ENCODE measurements at regions not wholly inside any gene's neighbourhood (a gene's known extent, or its start where the extent isn't known, plus 50 kb on each side); places are given as distances from the start of the nearest gene placed in this dataset.

GRCh38 chr6:97674802-97675201 lies 391.8 kb upstream of the MMS22L start:
- H4K91ac ChIP-seq (replicated peaks; ENCODE audit: insufficient read length, low read length): no peak overlapping the region
- H3K56ac ChIP-seq (replicated peaks; ENCODE audit: insufficient read length, low read depth, low read length): no peak overlapping the region
- no peak overlapping the region for H3K4ac ChIP-seq (replicated peaks; ENCODE audit: insufficient read length, low read depth, low read length)
- H3K27ac ChIP-seq (ENCODE audit: low read depth, low read length): no peak overlapping the region
- no peak overlapping the region for H3K23ac ChIP-seq (ENCODE audit: insufficient read length)
- H3K79me2 ChIP-seq (ENCODE audit: control insufficient read depth in 1 of 2, insufficient read depth in 2 of 2, low read length in 2 of 2): no peaks in the 10 kb centered on the region
- TF ChIP-seq ZNF274 (IDR thresholded peaks at IDR 0.05; ENCODE audit: borderline replicate concordance, extremely low read depth, low read length): no peak
- no peak for TF ChIP-seq SP1 (IDR thresholded peaks at IDR 0.05; ENCODE audit: low read depth, low read length)
- H2BK15ac ChIP-seq (ENCODE audit: low read length): no peak overlapping the region
- H2AK5ac ChIP-seq (ENCODE audit: low read depth, low read length): no peak overlapping the region
- no peaks in the 10 kb centered on the region for H3K27me3 ChIP-seq (replicated peaks in 1 of 4; ENCODE audit: control insufficient read depth in 3 of 4, extremely low read depth in 1 of 4, insufficient read depth in 3 of 4, low read length in 3 of 4)
- no peaks in the 10 kb centered on the region for H3K4me1 ChIP-seq (replicated peaks in 1 of 4; ENCODE audit: control insufficient read depth in 3 of 4, insufficient read depth in 4 of 4, low read length in 3 of 4)
- no peak overlapping the region for H3K14ac ChIP-seq (ENCODE audit: insufficient read length)
- no peak overlapping the region for H4K8ac ChIP-seq (ENCODE audit: extremely low read depth, insufficient read depth, low read length)
- H3K18ac ChIP-seq (ENCODE audit: extremely low read depth, low read length): no peak overlapping the region
- H2BK12ac ChIP-seq (ENCODE audit: low read depth, low read length): no peak overlapping the region
- no peaks in the 10 kb centered on the region for H4K20me1 ChIP-seq (replicated peaks in 1 of 2; ENCODE audit: control insufficient read depth in 1 of 2, insufficient read depth in 2 of 2, low read length in 2 of 2)
- no peak overlapping the region for H4K5ac ChIP-seq (ENCODE audit: insufficient read length, low read depth, low read length)
- H3K79me1 ChIP-seq (ENCODE audit: low read depth, low read length): no peaks in the 10 kb centered on the region
- FAIRE-seq: no peak
- no peaks in the 10 kb centered on the region for H3K36me3 ChIP-seq (ENCODE audit: control insufficient read depth in 2 of 4, insufficient read depth in 4 of 4, low read length in 3 of 4)
- no peaks in the 10 kb centered on the region for H3K9me3 ChIP-seq (ENCODE audit: insufficient read depth in 2 of 2, low read depth in 1 of 2, low read length in 1 of 2)
- ChIA-PET CTCF (ENCODE audit: partially characterized antibody) (interaction anchor here (0.7 kb wide), 1 partner anchor 1153 kb away, joined by 3 read pairs; no protein-coding TSS in a partner anchor), POLR2A (ENCODE audit: partially characterized antibody) (no interaction called here)
- no peak overlapping the region for H3K4me2 ChIP-seq (ENCODE audit: insufficient read depth in 1 of 2, low read depth in 2 of 2, low read length in 2 of 2)
- H3K23me2 ChIP-seq (ENCODE audit: low read depth, low read length): peaks cover 2% of the 10 kb centered on the region; the same call in 1 of the 2 replicates
- H3K9ac ChIP-seq (replicated peaks in 1 of 4; ENCODE audit: extremely low read depth in 1 of 4, low read depth in 3 of 4, low read length in 3 of 4): no peak overlapping the region
- H2AFZ ChIP-seq (ENCODE audit: low read length): no peak overlapping the region
- WGBS, 2 experiments (ENCODE audit: extremely low coverage in 1 of 2, insufficient coverage in 1 of 2, insufficient read length in 1 of 2, insufficient replicate concordance in 2 of 2, low coverage in 1 of 2, low lambda C conversion rate in 2 of 2, missing lambda C conversion rate in 1 of 2): 91% methylated on average over 3 of the region's 3 CpGs; no CpG with 5 or more reads in 1 of the 2 experiments
- no peak overlapping the region for H2BK5ac ChIP-seq (ENCODE audit: low read depth, low read length)
- H3K4me3 ChIP-seq (ENCODE audit: extremely low read depth in 1 of 4, insufficient read depth in 2 of 4, low read depth in 3 of 4, low read length in 4 of 4): no peak overlapping the region
- DNase-seq (ENCODE audit: low read depth in 1 of 2, low spot score in 2 of 2): no peak
- no peak overlapping the region for H2BK120ac ChIP-seq (replicated peaks; ENCODE audit: low read depth, low read length)
- H2BK20ac ChIP-seq (ENCODE audit: low read length): no peak overlapping the region
